Mesenchymal stem cell (in vitro differentiated cells and primary cell): ENCODE measurements at regions not wholly inside any gene's neighbourhood (a gene's known extent, or its start where the extent isn't known, plus 50 kb on each side); places are given as distances from the start of the nearest gene placed in this dataset.

Experiments
- DNase-seq: peaks from one replicate; pipeline ENCODE4 v3.0.0-alpha.2; 2013
- H2AFZ ChIP-seq: one replicate; pipeline ENCODE4 v1.6.1; 2013; ENCODE audit warnings: low read depth, mild to moderate bottlenecking, control low read depth, inconsistent platforms, low read length, moderate library complexity
- H2AK5ac ChIP-seq: 2 replicates; pipeline ENCODE4 v1.6.1; 2013; ENCODE audit warnings: low read length, moderate library complexity, mild to moderate bottlenecking, inconsistent platforms; ENCODE audit not compliant: severe bottlenecking
- H2BK120ac ChIP-seq: one replicate; pipeline ENCODE4 v1.6.1; 2013; ENCODE audit warnings: low read depth, mild to moderate bottlenecking, inconsistent platforms, low read length, moderate library complexity
- H2BK12ac ChIP-seq, 2 experiments: one replicate each; pipeline ENCODE4 v1.6.1; 2013; ENCODE audit warnings: inconsistent platforms in 2 of 2, low read length in 2 of 2, mild to moderate bottlenecking in 2 of 2, moderate library complexity in 2 of 2, control low read depth in 1 of 2
- H2BK15ac ChIP-seq: one replicate; pipeline ENCODE4 v1.6.1; 2013; ENCODE audit warnings: mild to moderate bottlenecking, low read depth, inconsistent platforms; ENCODE audit not compliant: poor library complexity, severe bottlenecking
- H2BK5ac ChIP-seq: 2 replicates; pipeline ENCODE4 v1.6.1; 2013; ENCODE audit warnings: low read depth, mild to moderate bottlenecking, low read length, control low read depth, inconsistent platforms; ENCODE audit not compliant: poor library complexity, severe bottlenecking
- H3K14ac ChIP-seq, 2 experiments: one replicate each; pipeline ENCODE4 v1.6.1; 2013; ENCODE audit warnings: inconsistent platforms in 2 of 2, low read length in 2 of 2, control low read depth in 1 of 2, mild to moderate bottlenecking in 1 of 2, moderate library complexity in 1 of 2
- H3K18ac ChIP-seq, 2 experiments: one replicate each; pipeline ENCODE4 v1.6.1; 2013; ENCODE audit warnings: inconsistent platforms in 2 of 2, low read length in 2 of 2, control low read depth in 1 of 2, low read depth in 1 of 2, mild to moderate bottlenecking in 1 of 2
- H3K23ac ChIP-seq, 2 experiments: one replicate each; pipeline ENCODE4 v1.6.1; 2013; ENCODE audit warnings: inconsistent platforms in 2 of 2, low read length in 2 of 2, mild to moderate bottlenecking in 2 of 2, moderate library complexity in 2 of 2, control low read depth in 1 of 2
- H3K27ac ChIP-seq: 2 replicates; pipeline ENCODE4 v1.5.1; 2013; ENCODE audit warnings: mild to moderate bottlenecking, moderate library complexity, low read length, control low read depth, inconsistent platforms; ENCODE audit not compliant: poor library complexity, severe bottlenecking
- H3K27me3 ChIP-seq, 2 experiments: 2 replicates each; pipeline versions ENCODE4 v1.6.1 to v1.7.0; 2013; ENCODE audit warnings: low read length in 2 of 2, mild to moderate bottlenecking in 2 of 2, moderate library complexity in 2 of 2, control low read depth in 1 of 2, inconsistent platforms in 1 of 2; ENCODE audit not compliant: control insufficient read depth in 1 of 2, insufficient read depth in 1 of 2
- H3K36me3 ChIP-seq, 2 experiments: 2 replicates each; pipeline versions ENCODE4 v1.6.1 to v1.7.0; 2013; ENCODE audit warnings: low read length in 2 of 2, control low read depth in 1 of 2, inconsistent platforms in 1 of 2, low read depth in 1 of 2, mild to moderate bottlenecking in 1 of 2; ENCODE audit not compliant: insufficient read depth in 2 of 2, control insufficient read depth in 1 of 2
- H3K4ac ChIP-seq, 2 experiments: one replicate each; pipeline ENCODE4 v1.6.1; 2013; ENCODE audit warnings: inconsistent platforms in 2 of 2, low read length in 2 of 2, mild to moderate bottlenecking in 2 of 2, moderate library complexity in 2 of 2, control low read depth in 1 of 2, low read depth in 1 of 2
- H3K4me1 ChIP-seq: 2 replicates; pipeline ENCODE4 v1.6.1; 2013; ENCODE audit warnings: low read depth, low read length, control low read depth; ENCODE audit not compliant: control insufficient read depth, insufficient read depth
- H3K4me2 ChIP-seq: 2 replicates; pipeline ENCODE4 v1.6.1; 2013; ENCODE audit warnings: low read length, mild to moderate bottlenecking, inconsistent platforms; ENCODE audit not compliant: poor library complexity, severe bottlenecking
- H3K4me3 ChIP-seq, 2 experiments: 2 replicates each; pipeline versions ENCODE4 v1.5.1 to v1.7.0; 2013; ENCODE audit warnings: low read length in 2 of 2, mild to moderate bottlenecking in 2 of 2, control low read depth in 1 of 2, low read depth in 1 of 2; ENCODE audit not compliant: insufficient read depth in 1 of 2
- H3K79me1 ChIP-seq: replicated peaks from 2 replicates; pipeline ENCODE4 v1.6.1; 2013; ENCODE audit warnings: mild to moderate bottlenecking, control low read depth, low read length, inconsistent platforms; ENCODE audit not compliant: poor library complexity, severe bottlenecking
- H3K9ac ChIP-seq: 2 replicates; pipeline ENCODE4 v1.7.0; 2013; ENCODE audit warnings: mild to moderate bottlenecking, low read length, moderate library complexity
- H3K9me3 ChIP-seq: 2 replicates; pipeline ENCODE4 v1.7.0; 2013; ENCODE audit warnings: mild to moderate bottlenecking, low read length; ENCODE audit not compliant: control insufficient read depth
- H4K8ac ChIP-seq: one replicate; pipeline ENCODE4 v1.6.1; 2013; ENCODE audit warnings: inconsistent platforms, mild to moderate bottlenecking, low read length, moderate library complexity
- H4K91ac ChIP-seq: one replicate; pipeline ENCODE4 v1.6.1; 2013; ENCODE audit warnings: mild to moderate bottlenecking, low read length, inconsistent platforms
- WGBS: methylation state at CpG from one replicate; pipeline ENCODE4 v1.1.7; 2013; ENCODE audit warnings: mixed read lengths; 5-methylcytosine and 5-hydroxymethylcytosine counted together

DNA sequence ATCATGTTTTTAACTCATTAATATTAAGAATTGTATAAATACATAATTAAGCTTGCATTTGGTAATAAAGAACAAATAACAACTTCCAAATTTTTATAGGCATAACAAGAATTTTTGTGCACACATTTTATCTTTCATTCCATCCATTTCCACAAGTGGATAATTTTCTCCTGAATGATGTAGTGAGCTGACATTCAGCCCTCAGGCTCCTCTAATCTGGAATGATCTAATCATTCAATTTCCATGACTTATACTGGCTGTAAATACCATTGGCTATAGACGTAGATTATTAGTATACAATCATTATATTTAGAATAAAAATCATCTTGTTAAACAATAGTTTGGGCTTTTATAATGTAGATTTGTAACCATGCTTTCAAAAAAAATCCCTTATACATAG is 287.2 kb upstream of the GHITM start:
- Histone ChIP-seq H2BK15ac (no peak overlapping the region), H3K4me2 (no peak overlapping the region), H4K91ac (no peak overlapping the region), H2AFZ (no peak overlapping the region), H2BK120ac (no peak overlapping the region), H4K8ac (no peak overlapping the region), H3K18ac (no peak overlapping the region), H3K27me3 (no peaks in the 10 kb centered on the region), H3K4ac (no peak overlapping the region), H3K27ac (no peak overlapping the region), H3K79me1 (no peaks in the 10 kb centered on the region), H2AK5ac (no peak overlapping the region), H3K4me1 (no peaks in the 10 kb centered on the region), H2BK12ac (no peak overlapping the region), H3K4me3 (no peak overlapping the region), H3K36me3 (no peaks in the 10 kb centered on the region), H2BK5ac (no peak overlapping the region), H3K23ac (no peak overlapping the region), H3K14ac (no peak overlapping the region), H3K9ac (no peak overlapping the region), H3K9me3 (peaks cover 3% of the 10 kb centered on the region)
- no peak for DNase-seq
- no CpG with 5 or more reads among the region's 1 CpG for WGBS

DNA sequence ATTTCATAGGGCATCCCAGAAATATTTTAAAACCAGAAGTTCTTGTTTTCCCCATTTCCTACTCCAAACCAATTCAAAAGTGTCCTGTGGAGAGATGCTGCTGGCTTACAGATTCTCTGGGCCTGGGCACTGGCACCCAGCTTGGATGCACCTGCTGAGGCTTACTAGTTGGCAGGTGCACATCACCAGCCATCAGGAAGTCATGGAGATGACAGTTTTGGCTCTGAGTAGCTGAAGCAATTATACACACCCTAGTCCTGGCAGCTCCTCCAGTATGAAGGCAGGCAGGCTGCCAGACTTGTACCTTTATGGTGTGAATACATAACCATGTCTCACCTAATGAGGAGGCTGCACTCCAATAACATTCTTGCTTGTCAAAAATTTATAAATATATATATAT is 276.6 kb upstream of the GHITM start:
- no peaks in the 10 kb centered on the region for H3K36me3 ChIP-seq
- no peak for DNase-seq
- no peak overlapping the region for H2AK5ac ChIP-seq
- H2BK120ac ChIP-seq: no peak overlapping the region
- H3K4me2 ChIP-seq: no peak overlapping the region
- no peak overlapping the region for H3K4me3 ChIP-seq
- H3K79me1 ChIP-seq: no peaks in the 10 kb centered on the region
- no peak overlapping the region for H2BK5ac ChIP-seq
- H3K23ac ChIP-seq: no peak overlapping the region
- H3K4me1 ChIP-seq: no peaks in the 10 kb centered on the region
- no peak overlapping the region for H3K18ac ChIP-seq
- H3K27ac ChIP-seq: no peak overlapping the region
- H3K14ac ChIP-seq: no peak overlapping the region
- no peak overlapping the region for H3K4ac ChIP-seq
- no peak overlapping the region for H4K8ac ChIP-seq
- H3K9ac ChIP-seq: no peak overlapping the region
- no peaks in the 10 kb centered on the region for H3K9me3 ChIP-seq
- no peak overlapping the region for H2AFZ ChIP-seq
- no peak overlapping the region for H2BK15ac ChIP-seq
- H4K91ac ChIP-seq: no peak overlapping the region
- no peak overlapping the region for H2BK12ac ChIP-seq
- peaks cover 0 to 2% of the 10 kb centered on the region in 2 experiments for H3K27me3 ChIP-seq

DNA sequence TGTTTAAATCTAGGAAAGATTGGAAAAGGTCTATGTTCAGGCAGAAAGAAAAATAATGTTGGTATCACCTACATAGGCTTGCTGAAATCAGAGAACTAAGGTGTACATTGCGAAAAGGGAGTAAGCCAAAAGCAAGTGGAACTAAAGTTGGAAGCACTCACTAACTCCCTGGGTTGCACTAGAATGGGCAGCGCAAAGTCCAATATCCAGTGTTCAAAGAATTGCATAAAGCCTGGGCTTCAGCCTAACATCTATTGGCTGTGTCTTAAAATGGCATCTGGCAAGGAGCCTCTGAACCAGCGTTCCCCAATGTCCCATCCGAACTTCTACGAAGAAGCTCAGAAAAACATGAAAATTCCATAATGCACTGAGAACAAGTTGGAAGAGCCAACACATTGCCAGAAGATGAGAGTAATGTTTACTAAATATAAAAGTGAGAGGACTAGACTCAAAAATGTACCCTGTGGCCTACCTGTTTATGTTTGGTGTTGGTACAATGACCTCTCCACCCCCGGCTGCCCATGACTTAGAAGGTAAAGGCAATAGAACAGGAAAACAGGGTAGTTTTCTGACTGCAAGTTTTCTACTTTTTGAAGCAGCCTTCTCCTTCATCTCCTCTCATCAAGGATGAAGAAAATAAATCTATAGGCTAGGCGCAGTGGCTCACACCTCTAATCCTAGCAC is 275.9 kb upstream of the GHITM start:
- Histone ChIP-seq H3K9me3 (no peaks in the 10 kb centered on the region), H3K27ac (no peak overlapping the region), H3K4me2 (no peak overlapping the region), H4K91ac (no peak overlapping the region), H3K9ac (no peak overlapping the region), H2BK5ac (no peak overlapping the region), H3K14ac (no peak overlapping the region), H3K36me3 (no peaks in the 10 kb centered on the region), H4K8ac (no peak overlapping the region), H3K4ac (no peak overlapping the region), H2AFZ (no peak overlapping the region), H3K27me3 (peaks cover 0 to 4% of the 10 kb centered on the region in 2 experiments), H2BK120ac (no peak overlapping the region), H3K4me1 (no peaks in the 10 kb centered on the region), H2BK15ac (no peak overlapping the region), H2AK5ac (peak overlapping the region; percentile 55), H3K79me1 (no peaks in the 10 kb centered on the region), H2BK12ac (no peak overlapping the region), H3K23ac (no peak overlapping the region), H3K4me3 (no peak overlapping the region), H3K18ac (no peak overlapping the region)
- WGBS: 91% methylated on average over 7 of the region's 7 CpGs
- no peak for DNase-seq

DNA sequence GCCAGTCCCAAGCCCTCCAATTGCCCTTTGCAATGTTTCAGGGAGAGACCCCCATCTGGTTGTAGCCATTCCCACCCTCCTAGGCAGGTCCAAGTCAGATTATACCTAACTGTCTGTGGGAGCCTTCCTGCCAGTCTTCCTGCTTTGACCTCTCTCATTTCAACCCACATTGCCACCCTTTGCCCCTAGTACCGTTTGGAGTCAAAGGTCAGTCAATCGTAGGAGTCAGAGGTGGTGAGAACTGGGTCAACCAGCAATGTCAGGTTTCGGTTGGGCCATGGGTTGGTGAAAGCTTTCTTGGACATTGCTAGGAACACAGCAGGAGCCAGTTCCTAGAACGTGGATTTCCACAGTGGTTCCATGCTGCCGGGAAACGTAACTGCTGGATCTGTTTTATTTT is 269.4 kb upstream of the GHITM start:
- Histone ChIP-seq H3K9me3 (no peaks in the 10 kb centered on the region), H2AFZ (no peak overlapping the region), H2AK5ac (peak overlapping the region; percentile 10), H3K4me3 (no peak overlapping the region), H2BK5ac (no peak overlapping the region), H3K36me3 (no peaks in the 10 kb centered on the region), H3K4me2 (no peak overlapping the region), H3K79me1 (no peaks in the 10 kb centered on the region), H2BK15ac (no peak overlapping the region), H3K27me3 (peaks cover 0 to 8% of the 10 kb centered on the region in 2 experiments), H4K91ac (no peak overlapping the region), H3K18ac (no peak overlapping the region), H4K8ac (no peak overlapping the region), H3K27ac (no peak overlapping the region), H3K9ac (no peak overlapping the region), H2BK120ac (no peak overlapping the region), H3K4ac (no peak overlapping the region), H3K14ac (peak overlapping the region in 1 of 2 experiments; percentile 4), H3K4me1 (no peaks in the 10 kb centered on the region), H2BK12ac (no peak overlapping the region), H3K23ac (no peak overlapping the region)
- no peak for DNase-seq
- 97% methylated on average over 6 of the region's 6 CpGs for WGBS
